IMR-90 (cell line): ENCODE measurements at regions not wholly inside any gene's neighbourhood (a gene's known extent, or its start where the extent isn't known, plus 50 kb on each side); places are given as distances from the start of the nearest gene placed in this dataset.

Experiments
- MXI1 ChIP-seq: IDR thresholded peaks from 2 replicates; pipeline ENCODE4 v1.6.1; 2012; ENCODE audit warnings: low read depth, mild to moderate bottlenecking, low read length, moderate library complexity, borderline replicate concordance
- USF2 ChIP-seq: fragments of 150-350 bp; IDR thresholded peaks from 2 replicates; pipeline ENCODE4 v1.6.1; 2017; ENCODE audit warnings: mild to moderate bottlenecking, antibody characterized with exemption, low read length, low read depth
- TF ChIP-seq, protein P1 (sequence below): conservative IDR thresholded peaks from 2 replicates; pipeline ENCODE4 v1.5.1; 2012; ENCODE audit warnings: mild to moderate bottlenecking, low read depth, low read length, improper control_type of control experiment

- TF ChIP-seq MXI1 (no peak), USF2 (no peak)
- TF ChIP-seq, protein P1, sequence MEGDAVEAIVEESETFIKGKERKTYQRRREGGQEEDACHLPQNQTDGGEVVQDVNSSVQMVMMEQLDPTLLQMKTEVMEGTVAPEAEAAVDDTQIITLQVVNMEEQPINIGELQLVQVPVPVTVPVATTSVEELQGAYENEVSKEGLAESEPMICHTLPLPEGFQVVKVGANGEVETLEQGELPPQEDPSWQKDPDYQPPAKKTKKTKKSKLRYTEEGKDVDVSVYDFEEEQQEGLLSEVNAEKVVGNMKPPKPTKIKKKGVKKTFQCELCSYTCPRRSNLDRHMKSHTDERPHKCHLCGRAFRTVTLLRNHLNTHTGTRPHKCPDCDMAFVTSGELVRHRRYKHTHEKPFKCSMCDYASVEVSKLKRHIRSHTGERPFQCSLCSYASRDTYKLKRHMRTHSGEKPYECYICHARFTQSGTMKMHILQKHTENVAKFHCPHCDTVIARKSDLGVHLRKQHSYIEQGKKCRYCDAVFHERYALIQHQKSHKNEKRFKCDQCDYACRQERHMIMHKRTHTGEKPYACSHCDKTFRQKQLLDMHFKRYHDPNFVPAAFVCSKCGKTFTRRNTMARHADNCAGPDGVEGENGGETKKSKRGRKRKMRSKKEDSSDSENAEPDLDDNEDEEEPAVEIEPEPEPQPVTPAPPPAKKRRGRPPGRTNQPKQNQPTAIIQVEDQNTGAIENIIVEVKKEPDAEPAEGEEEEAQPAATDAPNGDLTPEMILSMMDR = no peak
Measured at GRCh38 chr1:238789916-238790667, 596.3 kb upstream of the CHRM3 start.
